PC-9 (cell line): ENCODE measurements at regions not wholly inside any gene's neighbourhood (a gene's known extent, or its start where the extent isn't known, plus 50 kb on each side); places are given as distances from the start of the nearest gene placed in this dataset.

Source experiments
- BruUV-seq: library from RNA; stranded (reverse); fragments of 400-500 nt; replicated peaks from 2 replicates; lab custom pipeline; 2021; lab: Mats Ljungman, UMichigan
- CTCF ChIA-PET: fragments of 300-600 bp; sonication (Branson Sonifier 250); formaldehyde crosslinking; loops from one replicate; lab custom pipeline; 2022; ENCODE audit warnings: antibody characterized with exemption; lab: Charles Lee
- POLR2A ChIA-PET: fragments of 300-600 bp; sonication (Branson Sonifier 250); formaldehyde crosslinking; loops from one replicate; lab custom pipeline; 2022; ENCODE audit warnings: antibody characterized with exemption; ENCODE audit not compliant: unreplicated experiment; lab: Charles Lee
- DNase-seq, 2 experiments: peaks; one replicate each; pipeline versions ENCODE4 v3.0.0 to v3.0.0-alpha.2; 2015 to 2022; ENCODE audit warnings: mixed read lengths in 1 of 2
- H2AFZ ChIP-seq: fragments of 200-600 bp; sonication (generic); 2 replicates; pipeline ENCODE4 v1.8.1; 2017; ENCODE audit warnings: antibody characterized with exemption
- H3F3A ChIP-seq: fragments of 200-600 bp; sonication (generic); 2 replicates; pipeline ENCODE4 v1.8.1; 2017; ENCODE audit warnings: antibody characterized with exemption, mild to moderate bottlenecking, low read depth; ENCODE audit not compliant: insufficient read depth
- H3K27ac ChIP-seq: fragments of 200-600 bp; sonication (generic); 2 replicates; pipeline ENCODE4 v1.6.1; 2016; ENCODE audit warnings: mixed run types
- H3K27me3 ChIP-seq: fragments of 200-600 bp; sonication (generic); 2 replicates; pipeline ENCODE4 v1.6.1; 2016; ENCODE audit warnings: low read depth, mixed run types; ENCODE audit not compliant: insufficient read depth
- H3K36me3 ChIP-seq: fragments of 200-600 bp; sonication (generic); 2 replicates; pipeline ENCODE4 v1.6.1; 2016; ENCODE audit warnings: low read depth, mixed run types
- H3K4me1 ChIP-seq: fragments of 200-600 bp; sonication (generic); replicated peaks from 2 replicates; pipeline ENCODE4 v1.6.1; 2016; ENCODE audit warnings: mixed run types; ENCODE audit not compliant: insufficient read depth
- H3K4me2 ChIP-seq: fragments of 200-600 bp; sonication (generic); 2 replicates; pipeline ENCODE4 v1.6.1; 2017; ENCODE audit warnings: mixed run types
- H3K4me3 ChIP-seq: fragments of 200-600 bp; sonication (generic); 2 replicates; pipeline ENCODE4 v1.6.1; 2016; ENCODE audit warnings: mixed run types
- H3K79me2 ChIP-seq: fragments of 200-600 bp; sonication (generic); 2 replicates; pipeline ENCODE4 v1.6.1; 2017; ENCODE audit warnings: low read depth, mixed run types
- H3K9me2 ChIP-seq: fragments of 200-600 bp; sonication (generic); 2 replicates; pipeline ENCODE4 v1.8.1; 2017; ENCODE audit warnings: mild to moderate bottlenecking; ENCODE audit not compliant: insufficient read depth
- H3K9me3 ChIP-seq: fragments of 200-600 bp; sonication (generic); 2 replicates; pipeline ENCODE4 v1.8.1; 2016; ENCODE audit warnings: low read depth; ENCODE audit not compliant: insufficient read depth
- H4K20me1 ChIP-seq: fragments of 200-600 bp; sonication (generic); 2 replicates; pipeline ENCODE4 v1.8.1; 2017; ENCODE audit not compliant: insufficient read depth
- EZH2 ChIP-seq: fragments of 200-600 bp; sonication (generic); IDR thresholded peaks from 2 replicates; pipeline ENCODE4 v1.8.0; 2017; ENCODE audit warnings: antibody characterized with exemption, low read depth
- intact Hi-C: fragments of 100-400 bp; cut with micrococcal nuclease; formaldehyde crosslinking; loops from one replicate; pipeline ENCODE4 v1.10.0; 2022; ENCODE audit not compliant: unreplicated experiment
- TF ChIP-seq, protein P1 (sequence below): fragments of 200-600 bp; sonication (generic); conservative IDR thresholded peaks from 2 replicates; pipeline ENCODE4 v1.6.1; 2017; ENCODE audit warnings: mixed run types, antibody characterized with exemption, mild to moderate bottlenecking, moderate library complexity

DNA sequence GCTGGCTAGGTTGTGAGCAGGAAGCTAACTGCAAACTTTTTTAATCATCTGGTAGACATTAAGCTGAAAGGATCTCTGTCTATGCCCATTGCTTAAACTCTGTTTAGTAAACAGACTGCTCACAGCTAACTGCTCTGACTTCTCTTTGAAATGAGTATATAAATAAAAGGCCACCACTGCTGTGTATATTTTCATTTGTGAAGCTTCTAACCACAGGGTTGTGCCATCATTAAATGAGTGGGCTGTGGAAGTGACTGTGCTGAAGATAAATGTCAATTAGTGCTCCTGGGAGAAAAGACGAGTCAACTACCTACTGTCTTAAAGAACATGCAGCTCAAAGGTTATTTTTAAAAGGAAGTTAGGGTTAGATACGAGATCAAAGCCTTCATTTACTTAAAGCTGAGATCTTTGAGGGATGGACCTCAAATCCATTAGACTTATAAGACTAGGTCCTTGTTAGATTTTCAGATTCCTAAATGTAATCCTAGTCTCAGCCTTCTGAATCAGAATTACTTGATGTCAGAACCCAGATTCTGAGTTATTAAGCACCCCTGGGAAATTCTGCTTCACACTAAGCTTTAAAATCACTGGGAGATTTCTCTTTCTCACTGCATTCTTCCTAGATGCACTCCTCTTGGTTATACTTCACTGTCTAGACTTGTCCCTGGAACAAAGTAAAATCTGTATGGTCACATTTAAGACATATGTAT, 213.1 kb upstream of the FLRT2 start:
- no peaks in the 10 kb centered on the region for H4K20me1 ChIP-seq
- H3K9me2 ChIP-seq = no peaks in the 10 kb centered on the region
- ChIA-PET POLR2A (no interaction called here), CTCF (no interaction called here)
- H3K27ac ChIP-seq = no peak overlapping the region
- no peaks in the 10 kb centered on the region for H3F3A ChIP-seq
- no peaks in the 10 kb centered on the region for H3K79me2 ChIP-seq
- H2AFZ ChIP-seq = no peak overlapping the region
- DNase-seq = no peak
- intact Hi-C loops = no loop called here
- H3K4me3 ChIP-seq = no peak overlapping the region
- H3K9me3 ChIP-seq = no peaks in the 10 kb centered on the region
- no peaks in the 10 kb centered on the region for H3K27me3 ChIP-seq
- no peak for TF ChIP-seq EZH2
- TF ChIP-seq, protein P1, sequence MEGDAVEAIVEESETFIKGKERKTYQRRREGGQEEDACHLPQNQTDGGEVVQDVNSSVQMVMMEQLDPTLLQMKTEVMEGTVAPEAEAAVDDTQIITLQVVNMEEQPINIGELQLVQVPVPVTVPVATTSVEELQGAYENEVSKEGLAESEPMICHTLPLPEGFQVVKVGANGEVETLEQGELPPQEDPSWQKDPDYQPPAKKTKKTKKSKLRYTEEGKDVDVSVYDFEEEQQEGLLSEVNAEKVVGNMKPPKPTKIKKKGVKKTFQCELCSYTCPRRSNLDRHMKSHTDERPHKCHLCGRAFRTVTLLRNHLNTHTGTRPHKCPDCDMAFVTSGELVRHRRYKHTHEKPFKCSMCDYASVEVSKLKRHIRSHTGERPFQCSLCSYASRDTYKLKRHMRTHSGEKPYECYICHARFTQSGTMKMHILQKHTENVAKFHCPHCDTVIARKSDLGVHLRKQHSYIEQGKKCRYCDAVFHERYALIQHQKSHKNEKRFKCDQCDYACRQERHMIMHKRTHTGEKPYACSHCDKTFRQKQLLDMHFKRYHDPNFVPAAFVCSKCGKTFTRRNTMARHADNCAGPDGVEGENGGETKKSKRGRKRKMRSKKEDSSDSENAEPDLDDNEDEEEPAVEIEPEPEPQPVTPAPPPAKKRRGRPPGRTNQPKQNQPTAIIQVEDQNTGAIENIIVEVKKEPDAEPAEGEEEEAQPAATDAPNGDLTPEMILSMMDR = no peak
- no peaks in the 10 kb centered on the region for H3K36me3 ChIP-seq
- no TSS peak for BruUV-seq
- H3K4me2 ChIP-seq = no peak overlapping the region
- H3K4me1 ChIP-seq = no peaks in the 10 kb centered on the region

DNA sequence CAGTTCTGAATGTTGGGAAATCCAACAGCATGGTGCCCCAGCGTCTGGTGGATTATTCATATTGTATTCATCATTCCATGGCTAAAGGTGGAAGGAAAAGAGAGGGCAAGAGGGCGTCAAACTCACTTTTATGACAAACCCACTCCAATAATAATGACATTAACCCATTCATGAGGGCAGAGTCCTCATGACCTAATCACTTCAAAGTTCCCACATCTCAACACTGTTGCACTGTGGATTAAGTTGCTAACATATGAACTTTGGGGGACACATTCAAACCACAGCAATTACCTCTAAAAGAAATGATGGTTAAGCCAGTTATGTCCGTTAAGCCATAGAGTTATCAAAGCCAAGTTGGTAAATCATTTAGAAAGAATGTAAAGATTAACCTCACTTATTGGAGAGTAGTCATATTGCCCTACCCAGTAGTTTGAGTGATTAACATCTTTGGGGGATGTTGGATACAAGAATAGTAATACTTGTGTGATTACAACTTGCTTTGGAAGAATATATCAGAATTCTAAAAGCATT, 212.4 kb upstream of the FLRT2 start:
- DNase-seq = no peak
- CTCF ChIA-PET = no interaction called here

DNA sequence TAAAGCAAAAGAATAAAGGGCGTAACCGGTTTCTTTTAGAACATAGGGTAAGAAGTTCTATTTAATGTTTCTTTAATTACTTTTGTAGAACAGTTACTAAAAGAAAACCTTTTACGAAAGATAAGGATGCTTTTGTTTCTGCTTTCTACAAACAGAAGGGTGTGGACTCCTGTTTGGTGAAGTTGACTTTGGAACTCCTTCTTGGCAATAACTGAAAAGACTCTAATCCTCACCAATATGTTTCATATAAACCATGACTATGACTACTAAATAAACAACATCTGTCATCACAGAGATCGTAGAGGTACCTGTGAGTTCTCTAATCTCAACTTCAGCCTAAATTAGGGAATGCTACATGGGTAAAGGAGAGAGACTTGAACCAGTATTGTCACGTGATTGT, 210.8 kb upstream of the FLRT2 start:
- H3K4me3 ChIP-seq = no peak overlapping the region
- H3K9me3 ChIP-seq = no peaks in the 10 kb centered on the region
- no peak for TF ChIP-seq EZH2
- TF ChIP-seq, protein P1 = no peak
- intact Hi-C loops = no loop called here
- no peaks in the 10 kb centered on the region for H3K36me3 ChIP-seq
- no peaks in the 10 kb centered on the region for H3K4me1 ChIP-seq
- no peaks in the 10 kb centered on the region for H3K27me3 ChIP-seq
- POLR2A ChIA-PET = no interaction called here
- H4K20me1 ChIP-seq = no peaks in the 10 kb centered on the region
- H3F3A ChIP-seq = no peaks in the 10 kb centered on the region
- no peak overlapping the region for H3K27ac ChIP-seq
- no peak for DNase-seq
- no peak overlapping the region for H2AFZ ChIP-seq
- H3K79me2 ChIP-seq = no peaks in the 10 kb centered on the region
- no peak overlapping the region for H3K4me2 ChIP-seq
- CTCF ChIA-PET = no interaction called here
- no peaks in the 10 kb centered on the region for H3K9me2 ChIP-seq
- no TSS peak for BruUV-seq

More for the DNA sequence above, 212.4 kb upstream of the FLRT2 start:
- H3K9me2 ChIP-seq = no peaks in the 10 kb centered on the region
- H4K20me1 ChIP-seq = no peaks in the 10 kb centered on the region
- H3K4me3 ChIP-seq = no peak overlapping the region
- TF ChIP-seq, protein P1 = no peak
- TF ChIP-seq EZH2 = no peak
- no peaks in the 10 kb centered on the region for H3F3A ChIP-seq
- H3K36me3 ChIP-seq = no peaks in the 10 kb centered on the region
- no peaks in the 10 kb centered on the region for H3K9me3 ChIP-seq
- no peaks in the 10 kb centered on the region for H3K79me2 ChIP-seq
- no peaks in the 10 kb centered on the region for H3K4me1 ChIP-seq
- intact Hi-C loops = no loop called here
- no peak overlapping the region for H3K27ac ChIP-seq
- POLR2A ChIA-PET = no interaction called here
- H3K27me3 ChIP-seq = no peaks in the 10 kb centered on the region
- no peak overlapping the region for H3K4me2 ChIP-seq
- H2AFZ ChIP-seq = no peak overlapping the region
- BruUV-seq = no TSS peak
